Stimulated activated CD4-positive, alpha-beta T cell treated with anti-CD3 and anti-CD28 coated beads, Interleukin-4, amount 100 ng/mL, for 24 hours (primary cell): ENCODE measurements at regions not wholly inside any gene's neighbourhood (a gene's known extent, or its start where the extent isn't known, plus 50 kb on each side); places are given as distances from the start of the nearest gene placed in this dataset.
"Not testable (repeated sequence)": the region's sequence is repeated elsewhere in the genome, so short reads cannot be mapped to it uniquely, and the experiment has no call there.

Source experiments
- DNase-seq: peaks from one replicate; pipeline ENCODE4 v3.0.0-alpha.2; 2020

DNA sequence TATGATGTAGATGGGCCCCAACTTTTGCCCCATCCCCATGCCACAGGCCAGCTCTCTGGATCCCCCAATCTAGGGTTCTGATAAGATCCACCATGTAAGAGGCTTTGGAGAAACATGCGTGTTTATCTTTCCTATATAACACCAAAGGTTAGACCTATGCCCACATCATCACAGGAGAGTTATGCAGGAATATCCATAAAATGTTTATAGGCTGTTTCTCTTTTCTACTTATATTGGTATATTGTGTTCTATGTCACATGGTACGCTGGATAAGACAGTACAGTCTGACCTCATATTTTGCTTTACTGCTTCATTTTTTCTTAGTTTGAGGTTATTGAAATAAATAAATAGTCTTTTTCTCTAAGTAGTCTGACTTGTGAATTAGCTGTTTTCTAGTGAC is 1013.9 kb upstream of the GYPC start:
- DNase-seq, result no peak

DNA sequence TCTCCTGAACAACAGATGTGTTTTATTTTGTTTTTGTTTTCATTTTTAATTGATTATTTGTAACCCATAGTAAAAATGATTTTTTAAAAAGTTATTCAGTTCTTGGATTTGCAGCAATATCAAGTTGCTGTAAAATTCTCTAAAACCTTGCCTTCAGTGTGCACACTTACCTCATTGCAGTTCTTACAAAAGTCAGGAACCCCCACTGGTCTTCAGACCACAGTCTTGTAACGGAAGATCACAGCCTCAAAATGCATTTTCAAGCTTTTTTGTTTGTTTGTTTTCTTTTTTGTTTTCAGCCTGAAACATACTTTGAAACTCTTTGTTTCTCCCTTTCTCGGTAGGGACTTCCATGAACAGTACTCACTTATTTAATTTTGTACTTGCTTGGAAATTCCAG is 1012.8 kb upstream of the GYPC start:
- DNase-seq, result no peak

DNA sequence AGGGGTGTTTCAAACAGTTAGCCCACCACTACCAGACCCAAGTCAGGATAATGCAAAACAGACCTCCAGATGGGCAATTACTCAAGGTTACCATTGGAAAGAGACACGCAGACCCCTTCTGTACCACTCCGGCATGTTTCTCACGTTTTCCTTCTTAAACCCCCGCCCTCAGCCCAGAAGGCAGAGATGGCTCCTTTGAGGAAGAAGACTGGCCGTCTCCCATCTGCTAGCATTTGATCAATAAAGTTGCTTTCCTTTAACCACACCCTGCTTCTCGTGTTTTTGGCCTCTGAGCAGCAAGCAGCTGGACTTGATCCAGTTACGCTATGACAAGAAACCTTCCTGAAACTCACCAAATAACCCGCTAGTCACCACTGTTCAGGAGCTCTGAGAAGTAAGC is 1012.4 kb upstream of the GYPC start:
- DNase-seq, result no peak

DNA sequence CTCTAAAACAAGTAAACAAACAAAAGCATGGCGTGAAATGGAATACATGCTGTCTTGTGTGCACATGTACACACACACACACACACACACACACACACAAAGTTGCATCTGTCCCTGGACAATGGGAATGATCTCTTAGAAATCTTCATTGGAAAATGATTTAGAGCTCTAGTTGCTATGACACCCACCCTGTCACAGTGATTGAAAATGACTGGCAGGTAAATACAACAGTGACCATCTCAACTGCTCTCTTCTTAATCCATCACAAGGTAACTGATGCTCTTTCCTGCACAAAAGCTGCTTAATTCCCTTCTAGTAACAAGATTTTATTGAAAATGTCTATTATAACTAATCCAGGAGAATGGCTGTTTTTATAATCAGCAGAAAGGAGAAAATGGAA is 1011.7 kb upstream of the GYPC start:
- no peak for DNase-seq

DNA sequence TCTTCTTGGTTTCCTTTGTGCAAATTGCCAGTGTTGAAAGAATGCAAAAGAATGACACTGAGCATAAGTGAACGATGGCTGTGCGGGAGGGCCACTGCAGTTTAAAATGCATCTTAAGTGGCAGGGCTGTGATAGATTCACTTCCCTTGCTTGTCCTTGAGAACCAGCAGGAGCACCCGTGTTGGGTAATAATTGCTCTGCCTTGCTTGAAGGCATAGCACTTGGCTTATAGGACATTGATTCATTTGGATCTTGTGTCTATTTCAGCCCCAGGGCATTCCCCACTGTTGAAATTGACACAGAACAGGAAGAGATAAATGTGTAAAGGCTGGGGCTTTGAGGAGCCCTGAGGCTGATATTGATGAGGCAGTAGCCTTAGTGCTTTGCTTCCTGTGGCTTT is 1003.7 kb upstream of the GYPC start:
- DNase-seq, result no peak

DNA sequence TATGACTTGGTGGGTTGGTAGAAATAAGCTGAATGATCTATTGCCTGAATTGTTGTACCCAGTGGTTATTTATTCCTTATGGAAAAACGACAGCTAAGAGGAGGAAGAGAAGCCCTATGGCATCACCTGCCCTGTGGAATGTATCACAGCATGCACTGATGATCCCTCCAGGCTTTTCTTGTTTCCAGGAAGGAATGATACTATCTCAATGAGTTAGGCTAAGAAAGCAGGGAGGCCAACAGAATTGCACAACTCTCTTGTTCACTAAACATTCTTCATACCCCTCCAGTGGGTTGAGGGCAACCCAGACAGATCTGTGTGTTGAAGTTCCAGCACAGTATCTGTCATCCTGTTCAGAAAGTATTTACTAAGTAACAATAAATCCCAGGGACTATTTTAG is 1001.7 kb upstream of the GYPC start:
- DNase-seq, result no peak

DNA sequence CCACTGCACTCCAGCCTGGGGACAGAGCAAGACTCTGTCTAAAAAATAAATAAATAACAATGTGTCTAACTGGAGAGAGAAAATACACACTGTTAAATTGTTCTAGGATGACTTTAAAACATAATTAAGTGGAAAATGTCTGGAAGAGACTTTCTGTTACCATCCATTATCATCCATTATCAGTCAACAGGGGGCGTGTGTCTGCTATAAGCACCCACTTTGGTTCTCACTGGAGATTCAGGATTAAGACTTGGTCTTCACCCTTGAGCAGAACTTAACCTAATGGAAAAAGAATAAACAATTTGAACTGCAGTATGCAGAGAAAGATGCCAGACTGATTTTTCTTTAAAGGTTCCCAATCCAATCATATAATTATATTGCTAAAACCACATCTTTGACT is 999.8 kb upstream of the GYPC start:
- no peak for DNase-seq

DNA sequence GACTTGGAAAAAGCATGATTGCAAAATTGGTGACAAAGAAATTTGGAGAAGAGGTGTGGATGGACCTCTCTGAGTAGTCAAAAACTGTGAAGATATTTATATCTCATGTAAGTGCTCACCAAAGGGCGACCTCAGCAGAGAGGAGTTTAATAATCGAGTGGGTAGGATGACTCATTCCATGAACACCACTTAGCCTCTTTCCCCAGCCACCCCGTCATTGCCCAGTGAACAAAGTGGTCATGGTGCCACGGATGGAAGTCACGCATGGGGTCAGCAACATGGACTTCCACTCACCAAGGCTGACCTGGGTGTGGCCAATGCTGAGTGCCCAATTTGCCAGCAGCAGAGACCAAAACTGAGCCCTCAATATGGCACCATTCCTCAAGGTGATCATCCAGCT is 997.4 kb upstream of the GYPC start:
- no peak for DNase-seq

DNA sequence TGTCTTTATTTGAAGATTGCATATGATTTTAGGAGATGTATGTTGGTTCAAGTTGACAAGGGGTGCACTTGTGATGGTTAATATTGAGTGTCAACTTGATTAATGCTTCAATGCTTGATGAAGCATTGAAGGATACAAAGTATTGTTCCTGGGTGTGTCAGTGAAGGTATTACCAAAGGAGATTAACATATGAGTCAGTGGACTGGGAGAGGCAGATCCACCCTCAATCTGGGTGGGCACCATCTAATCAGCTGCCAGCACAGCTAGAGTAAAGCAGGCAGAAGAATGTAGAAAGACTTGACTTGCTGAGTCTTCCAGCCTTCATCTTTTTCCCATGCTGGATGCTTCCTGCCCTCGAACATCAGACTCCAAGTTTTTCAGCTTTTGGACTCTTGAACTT is 995.6 kb upstream of the GYPC start:
- not testable (repeated sequence) for DNase-seq

DNA sequence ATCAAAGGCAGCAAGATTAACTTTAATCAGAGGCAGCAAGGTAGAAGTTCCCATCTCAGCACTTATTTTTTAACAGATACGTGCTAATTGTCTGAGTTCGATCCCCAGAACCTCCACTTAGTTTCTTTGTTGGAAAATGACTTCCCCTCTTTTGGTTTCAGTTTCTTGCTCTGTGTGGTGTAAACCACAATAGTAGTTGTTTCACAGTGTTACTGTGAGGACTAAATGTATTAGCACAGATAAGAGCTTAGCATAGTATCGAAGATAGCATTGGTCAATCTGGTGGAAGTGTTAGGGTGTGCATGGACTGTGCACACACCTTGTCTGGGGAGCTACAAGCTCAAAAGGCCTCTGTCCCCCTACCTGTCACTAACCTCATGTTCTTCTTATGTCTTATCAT is 988.3 kb upstream of the GYPC start:
- DNase-seq, result no peak

DNA sequence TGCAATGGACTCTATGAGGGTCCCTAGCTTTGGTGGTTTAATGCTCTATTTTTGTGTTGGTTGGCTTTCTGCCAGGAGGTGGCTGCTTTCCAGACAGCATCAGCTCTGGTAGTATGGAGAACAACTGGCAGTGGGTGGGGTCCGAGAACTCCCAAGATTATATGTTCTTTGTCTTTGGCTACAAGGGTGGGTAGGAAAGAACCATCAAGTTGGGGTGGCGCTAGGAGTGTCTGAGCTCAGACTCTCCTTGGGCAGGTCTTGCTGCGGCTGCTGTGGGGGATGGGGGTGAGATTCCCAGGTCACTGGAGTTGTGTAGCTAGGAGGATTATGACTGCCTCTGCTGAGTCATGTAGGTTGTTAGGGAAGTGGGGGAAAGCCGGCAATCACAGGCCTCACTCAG is 976.1 kb upstream of the GYPC start:
- DNase-seq, result no peak

DNA sequence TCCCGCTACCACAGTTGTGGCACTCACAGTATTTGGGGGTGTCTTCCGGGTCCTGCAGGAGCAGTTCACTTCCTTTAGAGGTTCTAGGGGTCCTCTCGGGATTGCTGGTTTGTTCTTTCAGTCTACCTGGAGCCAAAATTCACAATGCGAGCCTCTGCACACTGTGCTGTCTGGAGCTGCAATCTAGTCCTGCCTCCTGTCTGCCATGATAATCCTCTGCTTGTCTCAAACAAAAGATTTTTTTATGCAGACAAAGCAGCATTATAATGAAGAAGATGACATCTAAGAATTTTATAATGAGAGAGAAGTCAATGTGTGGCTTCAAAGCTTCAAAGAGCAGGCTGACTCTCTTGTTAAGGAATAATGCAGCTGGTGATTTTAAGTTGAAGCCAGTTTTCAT is 975.1 kb upstream of the GYPC start:
- DNase-seq, result no peak

DNA sequence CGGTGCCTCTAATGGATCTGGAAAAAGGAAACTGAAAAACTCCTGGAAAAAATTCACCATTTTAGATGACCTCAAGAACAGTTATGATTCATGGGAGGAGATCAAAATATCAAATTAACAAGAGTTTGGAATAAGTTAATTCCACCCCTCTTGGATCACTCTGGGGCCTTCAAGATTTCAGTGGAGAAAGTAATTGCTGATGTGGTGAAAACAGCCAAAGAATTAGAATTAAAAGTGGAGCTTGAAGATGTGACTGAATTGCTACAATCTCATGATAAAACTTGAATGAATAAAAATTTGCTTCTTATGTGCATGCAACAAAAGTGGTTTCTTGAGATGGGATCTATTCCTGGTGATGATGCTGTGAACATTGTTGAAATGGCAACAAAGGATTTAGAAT is 974.4 kb upstream of the GYPC start:
- DNase-seq, result no peak

DNA sequence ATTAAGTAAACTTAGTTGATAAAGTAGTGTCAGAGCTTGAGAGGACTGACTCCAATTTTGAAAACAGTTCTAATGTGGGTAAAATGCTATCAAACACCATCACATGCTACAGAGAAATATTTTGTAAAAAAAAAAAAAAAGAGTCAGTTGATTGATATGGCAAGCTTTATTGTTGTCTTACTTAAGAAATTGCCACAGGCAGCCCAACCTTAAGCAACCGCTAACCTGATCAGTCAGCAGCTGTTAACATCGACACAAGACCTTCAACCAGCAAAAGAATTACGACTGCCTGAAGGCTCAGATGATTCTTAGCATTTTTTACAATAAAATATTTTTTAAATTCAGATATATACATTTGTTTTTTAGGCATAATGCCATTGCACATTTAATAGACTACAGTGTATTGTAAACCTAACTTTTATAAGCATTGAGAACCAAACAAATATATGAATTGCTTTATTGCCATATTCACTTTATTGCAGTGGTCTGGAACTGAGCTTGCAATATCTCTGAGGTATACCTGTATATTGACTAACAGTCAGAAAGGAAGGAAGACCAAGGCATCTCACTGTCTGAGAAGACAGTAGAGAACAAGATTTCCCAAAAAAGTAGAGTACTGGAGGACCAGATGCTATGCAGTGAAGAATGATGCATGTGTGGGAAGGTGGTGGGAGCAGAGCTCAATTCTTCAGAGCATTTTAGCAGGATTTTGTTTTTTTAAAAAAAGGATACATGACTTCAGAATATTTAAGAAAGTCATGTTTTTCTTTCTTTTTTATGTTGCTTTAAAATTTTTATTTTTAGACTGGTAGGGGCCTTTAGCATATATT is 973.8 kb upstream of the GYPC start:
- no peak for DNase-seq

DNA sequence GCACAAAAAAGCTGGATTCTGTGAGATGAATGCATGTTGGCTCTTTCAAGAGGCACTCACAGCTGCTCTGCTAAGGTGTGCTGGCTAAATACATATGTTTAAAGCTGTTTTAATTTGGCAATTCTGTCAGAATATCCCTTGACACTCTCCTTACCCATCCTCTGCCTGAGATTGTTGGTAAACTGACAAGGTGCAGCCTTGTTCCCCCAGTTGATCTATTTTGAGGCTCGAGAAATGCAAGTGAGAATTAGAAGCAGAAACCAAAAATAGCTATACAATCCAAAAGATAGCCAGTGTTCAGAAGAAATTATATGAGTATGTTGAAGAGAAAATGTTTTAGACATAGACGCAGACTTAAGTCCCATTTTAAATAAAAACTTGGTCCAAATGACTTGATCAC is 971.7 kb upstream of the GYPC start:
- DNase-seq, result no peak

DNA sequence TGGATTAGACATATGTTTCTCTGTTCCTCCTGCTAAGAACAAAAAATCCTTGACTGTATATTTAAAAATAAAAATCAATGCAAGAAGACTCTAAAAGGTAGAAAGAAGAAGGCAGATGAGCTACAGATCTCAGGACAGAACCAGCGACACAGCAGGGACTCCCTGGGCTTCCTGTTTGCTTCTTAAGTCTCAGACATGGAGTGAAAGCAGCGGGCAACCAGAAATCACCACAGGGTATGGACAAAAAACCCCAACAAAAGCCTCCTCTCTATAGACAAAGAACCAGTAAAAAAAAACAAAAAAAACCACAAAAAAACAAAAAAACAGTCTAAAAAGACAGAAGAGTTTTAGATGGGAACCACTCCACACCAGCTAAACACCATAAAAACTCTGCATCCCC is 971.0 kb upstream of the GYPC start:
- no peak for DNase-seq

DNA sequence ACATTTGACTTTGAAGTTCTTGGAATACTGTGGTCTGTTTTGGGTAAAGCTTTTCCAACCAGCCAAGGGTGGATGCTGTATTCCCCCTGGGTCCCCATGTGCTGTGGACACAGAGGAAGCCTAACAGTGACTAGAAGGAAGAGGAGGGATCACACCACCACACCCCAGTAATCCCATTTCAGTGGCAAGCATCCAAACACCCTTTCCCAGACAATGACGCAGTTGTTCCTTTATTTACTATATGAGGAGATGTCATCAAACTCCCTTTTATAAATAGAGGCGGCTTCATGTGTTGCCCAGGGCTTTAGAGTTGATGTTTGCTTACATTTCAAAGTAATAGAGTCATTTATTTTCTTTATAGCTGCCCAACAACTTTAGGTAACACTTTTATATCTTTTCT is 959.4 kb upstream of the GYPC start:
- DNase-seq, result no peak

DNA sequence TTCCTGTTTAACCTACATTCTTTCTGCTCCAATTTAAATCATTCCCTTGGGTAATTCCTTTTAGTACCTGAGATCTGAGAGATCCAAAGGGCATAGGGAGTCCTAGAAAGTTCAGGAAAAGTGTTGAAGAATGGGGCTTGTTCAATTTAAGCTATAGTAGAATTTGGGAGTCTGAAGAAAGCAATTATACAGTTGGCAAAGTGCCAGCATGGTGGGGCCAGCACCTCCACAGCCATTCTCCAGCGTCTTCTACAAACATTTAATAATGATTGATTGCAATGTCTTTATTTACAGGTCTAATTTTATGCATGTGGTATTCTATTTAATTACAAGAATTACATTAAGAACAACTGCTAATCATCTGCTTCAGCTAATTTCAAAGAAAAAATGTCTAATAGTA is 957.7 kb upstream of the GYPC start:
- no peak for DNase-seq

DNA sequence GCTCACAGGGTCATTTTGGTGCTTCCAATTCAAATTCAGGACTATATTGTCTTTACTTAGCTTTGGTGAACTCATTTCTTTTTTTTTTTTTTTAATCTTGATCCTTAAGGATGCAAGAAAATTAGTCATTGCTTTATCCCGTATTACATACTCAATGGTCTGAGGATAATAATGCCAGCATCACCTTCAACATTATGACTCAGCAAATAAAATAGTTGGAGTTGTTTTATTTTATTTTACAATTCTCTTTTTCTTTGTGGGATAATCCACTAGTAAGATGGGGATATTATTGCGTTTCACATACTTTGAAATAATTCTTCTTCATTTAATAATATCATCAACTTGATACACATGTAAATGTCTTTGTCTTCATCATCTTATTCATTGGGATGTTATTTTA is 954.9 kb upstream of the GYPC start:
- no peak for DNase-seq

DNA sequence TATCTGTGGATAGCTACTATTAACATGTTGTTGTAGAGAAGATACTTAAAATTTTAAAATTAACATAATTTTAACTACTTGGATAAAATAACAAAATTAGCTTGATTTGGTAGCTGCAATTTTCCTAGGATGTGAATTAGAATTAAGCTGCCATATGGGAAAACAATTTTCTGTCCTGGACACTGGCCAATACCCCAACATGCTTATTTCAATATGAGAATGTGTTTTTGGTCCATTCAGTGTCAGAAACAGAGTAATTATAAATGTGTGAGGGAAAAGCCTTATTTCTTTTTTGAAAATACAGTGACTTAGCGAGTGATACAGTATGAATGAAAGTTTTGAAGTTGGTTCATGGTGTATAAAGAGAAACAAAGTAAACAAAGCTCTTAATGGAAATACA is 948.3 kb upstream of the GYPC start:
- no peak for DNase-seq

DNA sequence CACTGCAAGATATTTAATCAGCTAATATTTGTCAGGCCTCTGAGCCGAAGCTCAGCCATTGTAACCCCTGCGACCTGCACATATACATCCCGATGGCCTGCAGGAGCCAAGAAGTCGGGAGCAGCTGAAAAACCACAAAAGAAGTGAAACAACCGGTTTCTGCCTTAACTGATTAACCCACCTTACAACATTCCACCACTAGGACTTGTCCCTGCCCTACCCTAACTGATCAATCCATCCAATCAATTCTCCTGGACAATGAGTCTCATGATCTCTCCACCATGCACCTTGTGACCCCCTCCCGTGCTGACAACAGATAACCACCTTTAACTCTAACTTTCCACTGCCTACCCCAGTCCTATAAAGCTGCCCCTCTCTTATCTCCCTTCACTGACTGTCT is 945.4 kb upstream of the GYPC start:
- no peak for DNase-seq

DNA sequence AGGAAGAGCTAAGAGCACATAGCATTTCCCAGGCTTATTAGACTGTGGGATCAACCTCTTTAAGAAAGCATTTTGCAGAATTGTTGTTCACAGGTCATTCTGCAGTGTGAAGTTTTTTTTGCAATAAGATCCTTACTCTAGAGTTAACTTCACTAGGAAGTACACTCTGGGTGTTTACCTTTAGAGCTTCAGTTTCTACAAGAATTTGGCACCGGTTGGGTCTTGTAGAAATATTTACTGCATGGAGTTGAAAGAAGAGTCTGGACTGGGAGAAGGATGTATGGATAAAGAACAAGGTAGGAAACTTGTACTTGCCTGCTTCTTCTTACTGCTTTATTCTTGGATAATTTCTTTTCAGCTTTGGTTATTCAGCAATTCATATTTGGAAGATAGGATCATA is 944.9 kb upstream of the GYPC start:
- DNase-seq, result no peak

DNA sequence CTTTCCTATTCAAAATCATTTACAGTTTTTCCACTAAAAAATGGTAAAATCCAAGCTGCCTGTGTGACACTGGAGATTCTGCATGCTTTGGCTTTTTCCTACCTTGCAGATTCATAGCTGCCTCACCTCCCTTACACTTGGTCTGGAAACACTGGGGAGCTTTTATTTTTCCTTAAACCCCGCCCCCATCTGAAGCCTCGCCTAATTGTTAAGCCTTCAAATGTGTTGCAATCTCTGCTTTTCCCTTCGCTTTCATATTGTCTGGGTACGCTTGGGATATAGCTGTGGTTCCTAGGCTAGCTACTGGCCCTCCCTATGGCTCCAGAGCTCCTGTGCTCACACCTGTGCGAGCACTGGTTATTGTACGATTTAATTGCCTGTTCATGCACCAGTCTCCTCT is 942.4 kb upstream of the GYPC start:
- no peak for DNase-seq

DNA sequence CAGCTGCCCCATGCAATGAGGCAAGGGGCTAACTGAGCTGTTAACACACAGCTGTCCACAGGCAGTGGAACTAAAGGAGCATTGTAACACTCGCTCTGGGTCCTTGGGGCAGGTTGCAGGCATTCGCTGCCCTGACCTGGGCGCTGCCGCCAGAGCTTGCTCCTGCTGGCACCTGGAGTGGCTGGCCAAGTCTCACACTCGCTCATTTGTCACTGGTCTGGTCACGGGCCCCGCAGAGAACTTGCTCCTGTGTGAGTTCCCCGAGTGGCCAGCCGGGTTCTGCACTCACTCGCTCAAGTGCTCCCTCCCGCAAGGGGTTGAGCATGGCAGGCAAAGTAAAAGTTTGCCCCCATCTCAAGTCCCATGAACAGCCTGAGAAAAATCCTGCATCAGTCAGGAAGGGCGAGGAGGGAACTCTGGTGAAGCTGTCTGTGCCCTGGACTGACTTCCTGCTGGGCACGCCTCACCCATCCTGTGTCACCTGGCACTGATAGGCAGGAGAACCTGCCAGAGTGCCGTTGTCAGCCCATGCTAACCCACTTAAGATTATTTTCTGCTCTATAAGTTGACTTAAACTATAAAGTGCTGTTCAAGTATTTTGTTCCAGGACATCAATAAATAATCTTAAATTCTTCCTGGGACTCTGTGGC is 934.8 kb upstream of the GYPC start:
- no peak for DNase-seq

DNA sequence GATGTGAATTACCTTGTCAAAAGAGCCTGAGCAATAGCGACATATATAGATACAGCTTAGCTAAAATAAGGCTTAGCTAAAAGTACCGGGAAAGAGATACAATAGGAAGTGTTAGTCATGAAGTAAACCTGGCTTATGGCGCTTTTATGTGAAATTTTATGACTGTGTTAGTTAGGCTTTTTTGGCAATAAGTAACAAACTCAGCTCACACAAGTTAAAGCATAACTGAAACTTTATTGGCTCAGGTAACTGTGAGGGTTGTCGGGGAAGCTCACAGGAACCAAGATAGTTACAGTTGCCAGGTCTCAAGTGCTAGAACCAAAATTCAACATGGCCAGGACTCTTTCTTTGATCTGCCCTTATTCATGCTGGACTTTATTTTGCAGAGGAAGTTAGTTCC is 925.0 kb upstream of the GYPC start:
- DNase-seq, result no peak
